ENCODE measurements at regions not wholly inside any gene's neighbourhood (a gene's known extent, or its start where the extent isn't known, plus 50 kb on each side); places are given as distances from the start of the nearest gene placed in this dataset.

- no peak for TF ChIP-seq CTCF (conservative IDR thresholded peaks at IDR 0.05; ENCODE audit: low read length)
- no peak for TF ChIP-seq EZH2phosphoT487 (IDR thresholded peaks at IDR 0.05; ENCODE audit: borderline replicate concordance, low read depth, low read length)
Observed at GRCh38 chr11:81377418-81377817, 1356.2 kb downstream of the FAM181B start.
